Thoracic aorta (tissue), 2 donors: ENCODE measurements at regions not wholly inside any gene's neighbourhood (a gene's known extent, or its start where the extent isn't known, plus 50 kb on each side); places are given as distances from the start of the nearest gene placed in this dataset.
"Not testable (repeated sequence)": the region's sequence is repeated elsewhere in the genome, so short reads cannot be mapped to it uniquely, and the experiment has no call there.

Source experiments
- ATAC-seq: fragments of 150-250 bp; one replicate; pipeline ENCODE4 v1.8.0; 2017; ENCODE audit warnings: low read depth; ENCODE audit not compliant: insufficient number of reproducible peaks, low FRiP score
- DNase-seq: peaks from one replicate; pipeline ENCODE4 v3.0.0-alpha.2; 2020; ENCODE audit warnings: low spot score
- H3K27ac ChIP-seq, 2 donors: fragments of 200-600 bp; sonication (generic); 1 replicate in 1 of 2; 2 replicates in 1 of 2; pipeline ENCODE4 v1.5.1; 2016; ENCODE audit warnings: mild to moderate bottlenecking in 2 of 2, moderate library complexity in 2 of 2
- H3K27me3 ChIP-seq: fragments of 200-600 bp; sonication (generic); replicated peaks from 2 replicates; pipeline ENCODE4 v1.6.0; 2016; ENCODE audit warnings: mild to moderate bottlenecking; ENCODE audit not compliant: insufficient read depth
- H3K36me3 ChIP-seq: fragments of 200-600 bp; sonication (generic); one replicate; pipeline ENCODE4 v1.5.1; 2016
- H3K4me1 ChIP-seq, 2 donors: fragments of 200-600 bp; sonication (generic); 1 replicate in 1 of 2; 2 replicates in 1 of 2; pipeline versions ENCODE4 v1.5.1 to v1.6.0; 2016; ENCODE audit warnings: low read depth in 2 of 2, mild to moderate bottlenecking in 1 of 2; ENCODE audit not compliant: control insufficient read depth in 1 of 2
- H3K4me3 ChIP-seq: fragments of 200-600 bp; sonication (generic); 2 replicates; pipeline ENCODE4 v1.5.1; 2016; ENCODE audit warnings: mild to moderate bottlenecking
- H3K9me3 ChIP-seq: fragments of 200-600 bp; sonication (generic); 2 replicates; pipeline ENCODE4 v1.5.1; 2016

DNA sequence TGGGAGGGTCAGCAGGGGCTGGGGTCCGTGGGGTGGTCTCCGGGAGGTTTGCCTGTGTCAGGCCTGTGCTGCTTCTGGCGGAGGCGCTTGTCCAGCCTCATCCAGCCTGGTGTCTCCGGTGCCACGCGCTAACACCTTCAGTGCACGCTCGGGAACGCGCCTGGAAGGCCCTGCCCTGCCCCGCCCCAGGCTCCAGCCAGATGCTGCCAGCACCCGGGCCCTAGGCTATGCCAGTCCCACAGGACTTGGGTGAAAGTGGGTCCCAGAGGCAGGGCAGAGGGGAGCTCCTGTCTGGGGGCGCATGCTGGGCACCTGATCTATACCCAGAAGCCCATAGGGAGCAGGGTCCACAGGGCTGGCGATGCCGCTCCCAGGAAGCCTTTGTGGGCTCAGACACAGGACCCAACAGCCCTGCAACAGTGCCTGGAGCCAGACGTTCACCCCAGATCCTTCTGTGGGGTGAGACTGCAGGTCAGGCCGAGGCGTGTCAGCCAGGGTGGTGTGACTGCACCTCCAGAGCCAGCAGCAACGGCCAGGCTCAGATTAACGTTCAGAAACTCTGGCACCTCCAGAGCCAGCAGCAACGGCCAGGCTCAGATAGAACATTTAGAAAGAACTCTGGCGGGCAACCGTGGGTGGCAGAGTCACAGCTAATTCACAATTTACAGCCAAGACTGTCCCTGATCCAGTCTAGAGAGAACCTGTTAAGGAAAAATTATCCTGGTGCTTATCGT lies 5423.2 kb upstream of the TPTE start:
- ATAC-seq = not testable (repeated sequence)

DNA sequence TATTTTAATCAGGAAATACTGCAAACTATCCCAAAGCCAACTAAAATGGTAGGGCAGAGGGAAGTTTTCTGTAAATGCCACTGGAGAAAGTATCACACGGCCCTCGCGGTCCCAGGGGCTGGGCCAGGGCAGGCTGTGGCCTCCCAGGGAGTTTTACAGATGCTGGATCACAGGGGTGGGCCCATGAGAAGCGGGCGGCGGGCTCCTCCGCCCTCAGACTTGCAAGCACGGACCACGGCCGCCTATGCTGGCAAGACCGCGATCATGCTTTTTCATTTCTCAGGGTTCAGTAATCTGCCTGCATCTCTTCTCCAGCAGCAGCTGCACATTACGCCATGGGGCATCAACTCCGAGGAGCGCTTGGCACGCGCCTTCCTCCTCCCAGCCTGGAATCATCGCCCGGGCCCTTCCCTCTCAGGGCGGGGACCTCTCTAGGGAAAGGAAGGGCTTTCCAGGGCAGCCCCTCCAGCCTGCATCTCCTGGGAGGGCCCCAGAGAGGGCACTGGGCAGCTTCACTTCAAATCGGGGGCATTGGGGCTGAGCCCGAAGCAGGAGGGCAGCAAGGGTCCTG lies 5420.7 kb upstream of the TPTE start:
- H3K36me3 ChIP-seq, H3K9me3 ChIP-seq, ATAC-seq: not testable (repeated sequence)

More for the DNA sequence above, 5423.2 kb upstream of the TPTE start:
- not testable (repeated sequence) for H3K4me1 ChIP-seq, H3K27ac ChIP-seq, H3K4me3 ChIP-seq, H3K9me3 ChIP-seq, DNase-seq, H3K36me3 ChIP-seq, H3K27me3 ChIP-seq

DNA sequence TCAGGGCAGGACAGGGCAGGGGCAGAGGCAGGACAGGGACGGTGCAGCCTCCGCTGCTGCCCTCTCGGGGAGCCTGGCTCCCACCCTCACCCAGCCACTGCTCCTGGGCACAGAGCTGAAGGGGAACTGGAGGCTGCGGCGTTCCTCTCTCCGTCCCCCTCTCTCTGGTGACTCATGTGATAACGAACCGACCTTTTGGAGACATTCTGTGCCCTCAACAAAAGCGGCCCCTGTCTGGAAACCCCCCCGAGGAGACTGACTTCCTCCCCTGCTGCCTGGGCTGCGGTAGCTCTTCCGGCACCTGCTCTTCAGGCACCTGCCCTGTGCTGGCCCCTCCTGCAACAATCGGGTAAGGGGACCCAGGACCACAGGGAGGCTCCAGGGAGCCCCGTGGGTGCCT lies 5419.6 kb upstream of the TPTE start:
- H3K27ac ChIP-seq, H3K4me1 ChIP-seq, ATAC-seq, H3K9me3 ChIP-seq, H3K4me3 ChIP-seq, DNase-seq, H3K36me3 ChIP-seq, H3K27me3 ChIP-seq: not testable (repeated sequence)

More for the DNA sequence above, 5420.7 kb upstream of the TPTE start:
- not testable (repeated sequence) for H3K27ac ChIP-seq, H3K27me3 ChIP-seq, H3K4me1 ChIP-seq, H3K4me3 ChIP-seq, DNase-seq

DNA sequence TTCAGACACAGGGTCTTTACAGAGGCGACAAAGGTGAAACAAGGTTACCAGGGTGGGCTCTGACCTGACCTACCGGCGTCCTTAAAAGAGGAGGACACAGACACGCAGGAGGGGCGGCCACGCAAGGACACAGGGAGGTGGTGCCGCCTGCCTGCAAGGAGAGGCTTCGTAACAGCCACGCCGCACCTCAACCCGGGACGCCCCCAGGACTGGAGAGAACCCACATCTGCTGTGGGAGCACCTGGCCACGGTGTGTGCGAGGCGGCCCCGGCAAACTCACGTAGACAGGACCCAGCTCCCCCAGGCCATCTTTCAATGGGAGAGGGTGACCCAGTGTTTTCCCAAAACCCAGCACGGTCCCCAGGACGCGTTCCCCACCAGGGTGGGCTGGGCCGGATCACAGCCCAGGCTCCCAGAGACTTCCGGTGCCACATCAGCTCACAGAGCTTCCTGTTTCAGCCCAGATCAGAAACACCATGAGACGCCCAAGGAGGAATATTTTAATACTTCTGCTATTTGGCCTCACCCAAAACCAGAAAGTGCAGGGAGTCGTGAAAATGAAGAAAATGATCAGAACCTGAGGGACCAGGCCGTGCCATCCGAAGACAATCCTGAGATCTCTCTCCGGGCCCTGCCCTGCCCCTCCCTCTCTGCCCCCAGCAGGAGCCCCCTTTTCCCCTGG lies 5417.4 kb upstream of the TPTE start:
- ATAC-seq, H3K4me3 ChIP-seq, H3K9me3 ChIP-seq, H3K36me3 ChIP-seq, DNase-seq, H3K4me1 ChIP-seq, H3K27me3 ChIP-seq, H3K27ac ChIP-seq: not testable (repeated sequence)

DNA sequence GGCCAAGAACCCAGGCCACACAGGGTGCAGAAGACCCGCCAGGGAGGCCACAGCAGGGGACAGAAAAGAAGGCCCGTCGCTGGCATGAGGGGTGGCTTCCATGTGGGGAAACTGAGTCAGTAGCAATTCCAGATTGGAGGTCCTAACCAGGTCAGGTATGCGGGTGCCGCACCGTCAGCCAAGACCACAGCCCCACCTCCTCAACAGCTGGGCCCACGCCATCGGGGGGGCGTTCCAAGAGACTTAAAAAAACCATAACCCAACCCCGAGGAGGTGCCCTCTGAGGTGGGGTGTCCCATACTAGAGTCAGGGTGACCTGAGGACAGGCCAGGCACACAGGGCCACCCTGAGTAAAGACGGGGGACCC lies 5416.8 kb upstream of the TPTE start:
- not testable (repeated sequence) for H3K36me3 ChIP-seq, H3K9me3 ChIP-seq, ATAC-seq, H3K27me3 ChIP-seq, H3K4me1 ChIP-seq, DNase-seq, H3K27ac ChIP-seq, H3K4me3 ChIP-seq

DNA sequence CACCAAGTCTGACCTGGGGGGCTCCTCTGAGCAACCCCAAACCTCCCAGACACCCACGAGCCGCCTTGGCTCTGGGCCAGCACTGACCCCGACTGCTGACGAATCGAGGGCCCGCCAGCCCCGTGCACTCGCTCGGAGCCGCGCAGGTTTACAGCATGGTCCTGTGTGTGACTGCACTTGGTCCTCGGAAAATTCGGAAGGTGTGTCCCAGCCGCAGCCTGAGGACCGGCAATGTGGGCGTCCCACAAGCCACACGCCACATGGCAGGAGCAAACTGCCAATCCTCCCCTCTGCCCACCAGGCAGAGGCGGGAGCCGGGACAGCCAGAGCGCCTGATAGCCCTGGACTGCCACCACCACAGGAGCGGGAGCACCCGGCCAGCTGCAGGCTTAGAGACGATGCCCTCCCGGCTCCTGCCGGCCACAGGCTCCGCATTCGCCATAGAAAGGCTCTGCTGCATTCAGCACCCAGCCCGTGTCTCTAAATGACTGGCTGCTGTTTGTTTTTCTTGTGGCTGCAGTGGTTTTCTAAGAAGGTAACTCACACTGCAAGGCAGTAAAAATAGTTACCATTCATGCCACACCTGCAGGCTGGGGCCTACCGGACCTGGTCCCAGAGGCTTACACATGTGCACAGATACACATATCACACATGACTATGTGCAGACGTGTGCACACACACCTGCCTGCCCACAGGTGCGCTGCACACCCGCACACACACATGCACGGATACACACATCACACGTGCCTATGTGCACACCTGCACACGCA lies 5415.3 kb upstream of the TPTE start:
- H3K4me3 ChIP-seq, DNase-seq, H3K9me3 ChIP-seq, H3K36me3 ChIP-seq, H3K4me1 ChIP-seq, H3K27ac ChIP-seq, H3K27me3 ChIP-seq, ATAC-seq: not testable (repeated sequence)

DNA sequence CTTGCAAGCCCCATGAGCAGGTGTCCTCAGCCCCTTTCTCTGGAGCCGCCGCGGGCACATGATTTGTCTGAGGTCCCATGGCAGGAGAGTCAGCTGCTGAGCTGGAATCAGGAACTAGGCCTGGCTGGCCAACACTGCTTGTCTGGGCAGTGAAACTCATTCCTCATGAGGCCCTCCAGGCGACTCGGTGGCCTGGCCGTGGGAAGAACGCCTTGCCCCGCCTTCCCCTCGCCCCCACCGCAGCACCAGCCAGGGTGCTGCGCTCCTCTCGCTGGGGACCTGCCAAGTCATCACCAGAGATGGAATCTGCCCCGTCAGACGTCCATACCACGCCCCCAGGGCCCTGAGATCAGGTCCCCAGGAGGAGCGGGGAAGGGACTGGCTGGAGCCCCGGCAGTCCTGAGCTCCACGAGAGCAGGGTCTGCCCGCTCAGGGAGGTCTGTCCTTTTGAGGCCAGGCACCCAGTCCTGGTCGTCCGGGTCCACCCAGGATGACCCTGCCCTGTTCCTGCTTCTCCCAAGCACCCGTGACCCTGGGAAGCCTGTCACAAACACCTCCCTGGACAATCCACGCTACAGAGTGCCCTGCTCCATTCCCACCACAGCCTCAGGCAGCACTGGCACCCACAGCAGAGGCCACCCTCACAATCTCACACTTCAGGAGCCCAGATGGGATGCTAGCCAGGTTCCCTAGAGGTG lies 5414.5 kb upstream of the TPTE start:
- not testable (repeated sequence) for DNase-seq, ATAC-seq, H3K27me3 ChIP-seq, H3K9me3 ChIP-seq, H3K36me3 ChIP-seq, H3K4me3 ChIP-seq, H3K4me1 ChIP-seq
- peak overlapping the region in 1 of 2 donors; percentile 60 for H3K27ac ChIP-seq

DNA sequence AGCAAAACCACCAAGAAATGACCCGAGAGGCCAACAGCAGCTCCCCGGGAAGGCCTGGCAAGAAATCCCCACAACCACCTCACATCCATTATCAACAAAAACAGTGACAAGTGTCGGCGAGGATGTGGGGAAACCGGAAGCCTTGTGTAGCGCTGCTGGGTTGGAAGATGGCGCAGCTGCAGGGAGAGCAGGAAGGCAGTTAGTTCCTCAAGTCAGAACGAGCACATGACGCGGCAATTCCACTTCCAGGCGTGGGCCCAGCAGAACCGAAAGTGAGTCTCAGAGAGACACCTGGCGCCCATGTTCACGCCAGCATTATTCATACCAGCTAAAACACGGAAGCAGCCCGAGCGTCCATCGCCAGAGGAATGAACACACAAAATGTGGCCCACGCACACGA lies 5413.7 kb upstream of the TPTE start:
- not testable (repeated sequence) for H3K9me3 ChIP-seq, ATAC-seq, H3K4me3 ChIP-seq, H3K27ac ChIP-seq, H3K27me3 ChIP-seq, DNase-seq, H3K4me1 ChIP-seq, H3K36me3 ChIP-seq

DNA sequence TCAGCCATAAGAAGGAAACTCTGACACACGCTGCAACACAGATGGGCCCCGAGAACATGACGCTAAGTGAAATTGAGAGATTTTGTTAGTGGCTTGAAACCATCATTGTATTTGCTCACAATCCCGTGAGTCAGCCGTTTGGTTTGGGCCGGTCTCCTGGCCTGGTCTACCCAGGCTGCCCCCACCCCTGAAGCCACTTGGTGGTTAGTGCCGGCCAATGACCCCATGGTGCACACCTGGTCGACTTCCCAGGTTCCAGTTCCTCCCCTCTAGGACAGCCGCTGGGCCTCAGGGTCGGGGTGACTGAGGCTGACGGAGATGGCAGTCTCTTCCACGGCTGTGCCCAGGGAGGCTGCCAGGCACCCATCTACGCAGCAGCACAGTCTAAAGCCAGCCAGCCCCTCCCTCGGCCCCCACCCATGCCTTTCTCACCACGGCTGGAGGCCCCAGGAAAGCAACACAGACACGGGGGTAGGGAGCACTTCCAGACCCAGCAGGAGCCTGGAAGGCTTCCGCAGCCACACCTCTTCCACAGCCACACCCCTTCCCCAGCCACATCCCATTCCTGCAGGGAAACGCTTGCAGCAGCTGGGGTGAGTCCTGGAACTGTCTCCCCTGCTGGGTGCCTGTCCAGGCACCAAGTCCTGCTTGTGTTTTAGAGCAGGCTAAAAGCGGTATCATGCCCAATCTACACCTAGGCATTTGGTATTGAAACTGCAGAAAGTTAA lies 5413.2 kb upstream of the TPTE start:
- H3K36me3 ChIP-seq, H3K4me1 ChIP-seq, H3K27me3 ChIP-seq, H3K9me3 ChIP-seq, DNase-seq, H3K27ac ChIP-seq, H3K4me3 ChIP-seq, ATAC-seq: not testable (repeated sequence)

DNA sequence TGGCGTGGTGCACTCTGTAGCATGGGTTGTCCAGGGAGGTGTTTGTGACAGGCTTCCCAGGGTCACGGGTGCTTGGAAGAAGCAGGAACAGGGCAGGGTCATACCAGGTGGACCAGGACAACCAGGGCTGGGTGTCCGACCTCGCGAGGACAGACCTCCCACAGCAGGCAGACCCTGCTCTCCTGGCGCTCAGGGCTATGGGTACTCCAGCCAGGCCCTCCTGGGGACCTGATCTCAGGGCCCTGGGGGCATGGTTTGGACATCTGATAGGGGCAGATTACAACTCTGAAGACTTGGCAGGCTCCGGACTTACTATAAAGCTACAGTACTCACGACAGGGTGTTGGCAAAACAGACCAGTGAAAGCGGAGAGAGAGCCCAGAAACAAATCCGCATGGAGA lies 5410.2 kb upstream of the TPTE start:
- not testable (repeated sequence) for ATAC-seq, DNase-seq

DNA sequence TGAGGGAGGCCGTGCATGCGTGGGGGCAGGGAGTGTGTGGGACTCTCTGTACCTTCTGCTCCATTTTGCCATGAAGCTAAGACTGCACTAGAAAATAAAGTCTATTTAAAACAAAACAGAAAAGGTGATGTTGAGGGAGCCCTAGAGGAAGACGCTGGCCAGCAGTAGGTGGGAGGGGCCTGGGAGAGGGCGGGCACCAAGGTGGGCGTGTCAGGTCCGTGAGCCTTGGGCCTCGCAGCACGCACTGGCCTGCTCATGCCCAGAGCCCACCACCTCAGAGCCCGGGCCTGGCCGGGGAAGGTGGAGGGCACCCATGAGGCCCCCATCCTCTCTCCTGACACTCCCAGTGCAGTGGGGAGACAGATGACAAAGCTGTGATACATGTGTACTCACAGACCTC lies 5408.3 kb upstream of the TPTE start:
- ATAC-seq, DNase-seq, H3K27me3 ChIP-seq, H3K4me1 ChIP-seq, H3K27ac ChIP-seq, H3K36me3 ChIP-seq, H3K4me3 ChIP-seq, H3K9me3 ChIP-seq: not testable (repeated sequence)

More for the DNA sequence above, 5410.2 kb upstream of the TPTE start:
- H3K36me3 ChIP-seq, H3K27ac ChIP-seq, H3K27me3 ChIP-seq, H3K4me1 ChIP-seq, H3K4me3 ChIP-seq, H3K9me3 ChIP-seq: not testable (repeated sequence)
